Endodermal cell (in vitro differentiated cells): ENCODE measurements at regions not wholly inside any gene's neighbourhood (a gene's known extent, or its start where the extent isn't known, plus 50 kb on each side); places are given as distances from the start of the nearest gene placed in this dataset.
A peak's percentile ranks its signal among the peaks of the same experiment; 100 is the strongest.
"Not testable (repeated sequence)": the region's sequence is repeated elsewhere in the genome, so short reads cannot be mapped to it uniquely, and the experiment has no call there.

Experiments
- DNase-seq: peaks from one replicate; pipeline ENCODE4 v3.0.0-alpha.2; 2017
- H3K27ac ChIP-seq: 2 replicates; pipeline ENCODE4 v1.5.1; 2013; ENCODE audit warnings: mild to moderate bottlenecking, low read depth, low read length, moderate library complexity
- H3K27me3 ChIP-seq: 2 replicates; pipeline ENCODE4 v1.6.1; 2013; ENCODE audit warnings: mild to moderate bottlenecking, low read length, moderate library complexity; ENCODE audit not compliant: insufficient read depth, control insufficient read depth, poor library complexity, severe bottlenecking
- H3K36me3 ChIP-seq: 2 replicates; pipeline ENCODE4 v1.7.0; 2013; ENCODE audit warnings: mild to moderate bottlenecking, low read length, moderate library complexity; ENCODE audit not compliant: control insufficient read depth, insufficient read depth
- H3K4me1 ChIP-seq: one replicate; pipeline ENCODE4 v1.7.0; 2013; ENCODE audit warnings: low read length; ENCODE audit not compliant: control insufficient read depth, insufficient read depth
- H3K4me3 ChIP-seq: 2 replicates; pipeline ENCODE4 v1.5.1; 2013; ENCODE audit warnings: mild to moderate bottlenecking, low read length, moderate library complexity
- H3K9ac ChIP-seq: 2 replicates; pipeline ENCODE4 v1.6.1; 2013; ENCODE audit warnings: mild to moderate bottlenecking, low read length, moderate library complexity; ENCODE audit not compliant: poor library complexity, severe bottlenecking; ENCODE audit errors: extremely low read depth
- H3K9me3 ChIP-seq: 2 replicates; pipeline ENCODE4 v1.6.1; 2013; ENCODE audit warnings: mild to moderate bottlenecking, low read length, moderate library complexity; ENCODE audit not compliant: control insufficient read depth
- H3K27ac Mint-ChIP-seq: 2 replicates; pipeline ENCODE4 v1.8.0; 2020; ENCODE audit warnings: mixed read lengths
- H3K27me3 Mint-ChIP-seq: 2 replicates; pipeline ENCODE4 v1.8.0; 2021; ENCODE audit warnings: mild to moderate bottlenecking, mixed read lengths; ENCODE audit not compliant: insufficient read depth
- H3K36me3 Mint-ChIP-seq: 2 replicates; pipeline ENCODE4 v1.8.0; 2020; ENCODE audit warnings: low read depth, mixed read lengths
- H3K4me1 Mint-ChIP-seq: 2 replicates; pipeline ENCODE4 v1.8.0; 2020; ENCODE audit warnings: mixed read lengths
- H3K4me3 Mint-ChIP-seq: 2 replicates; pipeline ENCODE4 v1.8.0; 2020; ENCODE audit warnings: mild to moderate bottlenecking, moderate library complexity, mixed read lengths
- H3K9me3 Mint-ChIP-seq: 2 replicates; pipeline ENCODE4 v1.8.0; 2020; ENCODE audit warnings: mild to moderate bottlenecking, mixed read lengths
- CTCF ChIP-seq: fragments of 200-600 bp; sonication (generic); conservative IDR thresholded peaks from 2 replicates; pipeline ENCODE4 v1.5.0; 2021; ENCODE audit warnings: antibody characterized with exemption, mild to moderate bottlenecking
- WGBS, 2 experiments: methylation state at CpG; one replicate each; pipeline versions ENCODE4 v1.1.5 to v1.1.7; 2013; ENCODE audit warnings: missing lambda C conversion rate in 2 of 2, mixed read lengths in 1 of 2; ENCODE audit not compliant: insufficient coverage in 1 of 2, insufficient read length in 1 of 2; 5-methylcytosine and 5-hydroxymethylcytosine counted together

DNA sequence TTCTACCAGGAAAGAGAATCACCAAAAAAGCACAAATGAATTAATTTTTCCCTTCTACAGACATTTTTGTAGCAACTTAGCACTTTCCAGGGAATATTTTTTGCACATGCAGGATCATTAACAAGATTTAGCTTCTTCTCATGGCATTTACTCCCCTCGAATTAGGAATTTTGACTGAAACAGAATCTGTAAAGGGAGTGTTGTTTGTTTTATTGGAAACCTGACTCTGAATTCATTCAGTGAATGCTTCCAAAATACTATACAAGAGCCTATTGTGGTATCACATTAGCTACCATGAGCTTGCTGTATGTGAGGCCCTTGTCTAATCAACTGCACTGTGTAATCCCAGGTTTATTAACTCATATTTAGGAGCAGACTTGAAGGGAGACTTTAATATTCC is 130.4 kb upstream of the ATP10A start:
- Mint-ChIP-seq H3K27ac (no peak overlapping the region), H3K9me3 (peaks cover 7% of the 10 kb centered on the region), H3K27me3 (no peaks in the 10 kb centered on the region), H3K4me3 (no peak overlapping the region), H3K4me1 (no peaks in the 10 kb centered on the region), H3K36me3 (no peaks in the 10 kb centered on the region)
- Histone ChIP-seq H3K27me3 (no peaks in the 10 kb centered on the region), H3K27ac (no peak overlapping the region), H3K4me3 (no peak overlapping the region), H3K9me3 (no peaks in the 10 kb centered on the region), H3K4me1 (no peaks in the 10 kb centered on the region), H3K9ac (no peak overlapping the region), H3K36me3 (no peaks in the 10 kb centered on the region)
- no peak for DNase-seq
- no peak for TF ChIP-seq CTCF
- 80% methylated on average over 1 of the region's 1 CpG; no CpG with 5 or more reads in 1 of the 2 experiments for WGBS, 2 experiments

- Mint-ChIP-seq H3K4me3 (no peak overlapping the region), H3K27ac (no peak overlapping the region), H3K9me3 (peaks cover 4% of the 10 kb centered on the region), H3K36me3 (no peaks in the 10 kb centered on the region), H3K4me1 (no peaks in the 10 kb centered on the region), H3K27me3 (no peaks in the 10 kb centered on the region)
- no peak for TF ChIP-seq CTCF
- Histone ChIP-seq H3K27ac (no peak overlapping the region), H3K36me3 (no peaks in the 10 kb centered on the region), H3K4me1 (no peaks in the 10 kb centered on the region), H3K9me3 (no peaks in the 10 kb centered on the region), H3K9ac (no peak overlapping the region), H3K4me3 (no peak overlapping the region), H3K27me3 (no peaks in the 10 kb centered on the region)
- no peak for DNase-seq
- WGBS, 2 experiments, result 94% methylated on average over 11 to 15 of the region's 15 CpGs
Observed at GRCh38 chr15:25990220-25990619, 127.1 kb upstream of the ATP10A start.

GRCh38 chr15:25989327-25989726 is 126.2 kb upstream of the ATP10A start:
- Mint-ChIP-seq H3K9me3 (peaks cover 4% of the 10 kb centered on the region), H3K27ac (no peak overlapping the region), H3K27me3 (no peaks in the 10 kb centered on the region), H3K4me1 (no peaks in the 10 kb centered on the region), H3K36me3 (no peaks in the 10 kb centered on the region), H3K4me3 (no peak overlapping the region)
- Histone ChIP-seq H3K4me3 (no peak overlapping the region), H3K9me3 (no peaks in the 10 kb centered on the region), H3K36me3 (no peaks in the 10 kb centered on the region), H3K4me1 (no peaks in the 10 kb centered on the region), H3K9ac (no peak overlapping the region), H3K27ac (no peak overlapping the region), H3K27me3 (no peaks in the 10 kb centered on the region)
- peak; percentile 69 for DNase-seq
- peak; percentile 52 for TF ChIP-seq CTCF
- 92 to 94% methylated on average over 15 to 25 of the region's 25 CpGs for WGBS, 2 experiments

- not testable (repeated sequence) for H3K27ac ChIP-seq, H3K9me3 Mint-ChIP-seq, H3K36me3 ChIP-seq, DNase-seq, H3K4me3 ChIP-seq, H3K9ac ChIP-seq, H3K27me3 Mint-ChIP-seq, H3K4me1 Mint-ChIP-seq, H3K9me3 ChIP-seq, H3K36me3 Mint-ChIP-seq, H3K27me3 ChIP-seq, H3K27ac Mint-ChIP-seq, H3K4me1 ChIP-seq, H3K4me3 Mint-ChIP-seq
- 86 to 97% methylated on average over 9 of the region's 9 CpGs for WGBS, 2 experiments
Observed at GRCh38 chr15:25988716-25989115, 125.6 kb upstream of the ATP10A start.
